MCF 10A (cell line): ENCODE measurements at regions not wholly inside any gene's neighbourhood (a gene's known extent, or its start where the extent isn't known, plus 50 kb on each side); places are given as distances from the start of the nearest gene placed in this dataset. TPM values are rescaled to one million over a fixed set of nuclear protein-coding genes. Genes with fewer than 3 reads are reported as not detected.

Experiments
- BruUV-seq: library from RNA; stranded (reverse); fragments of 400-500 nt; replicated peaks from 2 replicates; lab custom pipeline; 2021; lab: Mats Ljungman, UMichigan
- CTCF ChIA-PET: fragments of 300-600 bp; sonication (Branson Sonifier 250); formaldehyde crosslinking; extraction: SDS; loops from one replicate; lab custom pipeline; 2021; ENCODE audit warnings: antibody characterized with exemption, inconsistent platforms; lab: Yijun Ruan, JAX
- POLR2A ChIA-PET: fragments of 300-600, 350-650 bp; sonication (Branson Sonifier 250); formaldehyde crosslinking; extraction: SDS; loops from one replicate; lab custom pipeline; 2020; ENCODE audit warnings: antibody characterized with exemption, inconsistent platforms; lab: Yijun Ruan, JAX
- DNase-seq: peaks from one replicate; pipeline ENCODE4 v3.0.0-alpha.2; 2018; ENCODE audit not compliant: unreplicated experiment
- H3K27ac Mint-ChIP-seq: one replicate; pipeline ENCODE4 v1.8.0; 2022; ENCODE audit warnings: mild to moderate bottlenecking, low read depth, mixed read lengths; ENCODE audit not compliant: unreplicated experiment
- H3K27me3 Mint-ChIP-seq: one replicate; pipeline ENCODE4 v1.8.0; 2022; ENCODE audit warnings: mixed read lengths; ENCODE audit not compliant: insufficient read depth, unreplicated experiment
- H3K36me3 Mint-ChIP-seq: one replicate; pipeline ENCODE4 v1.8.0; 2022; ENCODE audit warnings: mild to moderate bottlenecking, moderate library complexity, mixed read lengths; ENCODE audit not compliant: insufficient read depth, unreplicated experiment
- H3K4me1 Mint-ChIP-seq: one replicate; pipeline ENCODE4 v1.8.0; 2022; ENCODE audit warnings: mixed read lengths; ENCODE audit not compliant: insufficient read depth, unreplicated experiment
- H3K4me3 Mint-ChIP-seq: one replicate; pipeline ENCODE4 v1.8.0; 2022; ENCODE audit warnings: mild to moderate bottlenecking, moderate library complexity, mixed read lengths; ENCODE audit not compliant: unreplicated experiment
- H3K9me3 Mint-ChIP-seq: one replicate; pipeline ENCODE4 v1.8.0; 2022; ENCODE audit warnings: mixed read lengths; ENCODE audit not compliant: unreplicated experiment
- CTCF ChIP-seq: fragments of 200-600 bp; IDR thresholded peaks from one replicate; pipeline ENCODE4 v1.8.0; 2022; ENCODE audit warnings: antibody characterized with exemption, mild to moderate bottlenecking; ENCODE audit not compliant: unreplicated experiment
- intact Hi-C: fragments of 100-400 bp; cut with micrococcal nuclease; formaldehyde crosslinking; loops from 2 replicates; pipeline ENCODE4 v1.14.1; 2022
- microRNA-seq: library from miRNA; unstranded; fragments of <30 nt; microRNA quantifications from one replicate; pipeline ENCODE4 v1.2.0, GENCODE V29; 2022

DNA sequence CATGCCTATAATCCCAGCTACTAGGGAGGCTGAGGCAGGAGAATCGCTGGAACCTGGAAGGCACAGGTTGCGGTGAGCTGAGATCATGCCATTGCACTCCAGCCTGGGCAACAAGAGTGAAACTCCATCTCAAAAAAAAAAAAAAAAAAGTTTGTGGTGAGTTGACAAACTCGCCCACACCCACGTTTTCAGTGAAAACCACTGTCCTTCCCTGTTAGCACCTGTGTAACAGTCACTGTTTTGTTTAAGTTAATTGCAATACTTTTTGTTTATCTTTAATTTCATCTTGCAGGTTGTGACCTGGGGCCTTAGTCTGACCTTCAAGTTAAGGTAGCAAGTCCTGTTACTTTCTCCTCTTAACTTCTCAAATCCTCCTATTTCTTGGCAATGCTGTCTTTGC lies 65.5 kb upstream of the SKOR2 start:
- no peak for DNase-seq
- H3K4me3 Mint-ChIP-seq: no peak overlapping the region
- no peak for TF ChIP-seq CTCF
- no peaks in the 10 kb centered on the region for H3K9me3 Mint-ChIP-seq
- no peak overlapping the region for H3K27ac Mint-ChIP-seq
- H3K27me3 Mint-ChIP-seq: peaks cover 46% of the 10 kb centered on the region
- no peaks in the 10 kb centered on the region for H3K36me3 Mint-ChIP-seq
- intact Hi-C loops: no loop called here
- POLR2A ChIA-PET: no interaction called here
- H3K4me1 Mint-ChIP-seq: no peaks in the 10 kb centered on the region
- CTCF ChIA-PET: no interaction called here
- BruUV-seq: no TSS peak

GRCh38 chr18:47313901-47314300 lies 62.4 kb upstream of the SKOR2 start:
- CTCF ChIA-PET: interaction anchor here (0.6 kb wide), 2 partner anchors 224 to 610 kb away, joined by 3 to 4 read pairs; no protein-coding TSS in a partner anchor
- peaks cover 46% of the 10 kb centered on the region for H3K27me3 Mint-ChIP-seq
- H3K4me1 Mint-ChIP-seq: no peaks in the 10 kb centered on the region
- TF ChIP-seq CTCF: no peak
- no peaks in the 10 kb centered on the region for H3K9me3 Mint-ChIP-seq
- no peak overlapping the region for H3K4me3 Mint-ChIP-seq
- intact Hi-C loops: no loop called here
- DNase-seq: no peak
- BruUV-seq: no TSS peak
- H3K27ac Mint-ChIP-seq: no peak overlapping the region
- no peaks in the 10 kb centered on the region for H3K36me3 Mint-ChIP-seq
- POLR2A ChIA-PET: no interaction called here

- peaks cover 25% of the 10 kb centered on the region for H3K27me3 Mint-ChIP-seq
- no peak for TF ChIP-seq CTCF
Measured at GRCh38 chr18:47311585-47311984, 60.1 kb upstream of the SKOR2 start.

More at GRCh38 chr18:47311585-47311984, 60.1 kb upstream of the SKOR2 start:
- no peak overlapping the region for H3K4me3 Mint-ChIP-seq
- H3K36me3 Mint-ChIP-seq: no peaks in the 10 kb centered on the region
- no peak for DNase-seq
- no peak overlapping the region for H3K27ac Mint-ChIP-seq
- ChIA-PET POLR2A (no interaction called here), CTCF (no interaction called here)
- BruUV-seq: no TSS peak
- no peaks in the 10 kb centered on the region for H3K9me3 Mint-ChIP-seq
- intact Hi-C loops: no loop called here
- no peaks in the 10 kb centered on the region for H3K4me1 Mint-ChIP-seq

Small RNAs in the stretch of these regions (microRNA-seq; reads per million reads assigned to microRNA genes)
- not detected for gene MIR4527
